GM23338 (cell line): ENCODE measurements at regions not wholly inside any gene's neighbourhood (a gene's known extent, or its start where the extent isn't known, plus 50 kb on each side); places are given as distances from the start of the nearest gene placed in this dataset.

Source experiments
- ATAC-seq: fragments of 200-7000 bp; cut with Tn5 transposase; 3 replicates; pipeline ENCODE4 v1.9.1; 2020
- DNase-seq: peaks from one replicate; pipeline ENCODE4 v3.0.0-alpha.2; 2015; ENCODE audit warnings: low spot score
- H2AFZ ChIP-seq: fragments of 200-600 bp; sonication (generic); 2 replicates; pipeline ENCODE4 v1.8.0; 2016; ENCODE audit warnings: antibody characterized with exemption, mild to moderate bottlenecking, moderate library complexity
- H3F3A ChIP-seq: fragments of 200-600 bp; sonication (generic); replicated peaks from 2 replicates; pipeline ENCODE4 v1.8.0; 2017; ENCODE audit warnings: antibody characterized with exemption, mixed run types, low read depth
- H3K27ac ChIP-seq: fragments of 200-600 bp; sonication (generic); 2 replicates; pipeline ENCODE4 v1.6.1; 2016; ENCODE audit warnings: low read depth
- H3K27me3 ChIP-seq: fragments of 200-600 bp; sonication (generic); 2 replicates; pipeline ENCODE4 v1.8.0; 2016; ENCODE audit warnings: mild to moderate bottlenecking, mixed run types, moderate library complexity; ENCODE audit not compliant: insufficient read depth
- H3K36me3 ChIP-seq: fragments of 200-600 bp; sonication (generic); 2 replicates; pipeline ENCODE4 v1.8.0; 2016; ENCODE audit warnings: mild to moderate bottlenecking; ENCODE audit not compliant: insufficient read depth
- H3K4me1 ChIP-seq: fragments of 200-600 bp; sonication (generic); 2 replicates; pipeline ENCODE4 v1.8.0; 2016; ENCODE audit warnings: mild to moderate bottlenecking, moderate library complexity; ENCODE audit not compliant: insufficient read depth
- H3K4me2 ChIP-seq: fragments of 200-600 bp; sonication (generic); 2 replicates; pipeline ENCODE4 v1.7.1; 2017; ENCODE audit warnings: mixed run types
- H3K4me3 ChIP-seq: fragments of 200-600 bp; sonication (generic); 2 replicates; pipeline ENCODE4 v1.6.1; 2016; ENCODE audit warnings: mixed run types
- H3K79me2 ChIP-seq: fragments of 200-600 bp; sonication (generic); replicated peaks from 2 replicates; pipeline ENCODE4 v1.8.0; 2017; ENCODE audit warnings: mild to moderate bottlenecking; ENCODE audit not compliant: insufficient read depth
- H3K9me2 ChIP-seq: fragments of 200-600 bp; sonication (generic); 2 replicates; pipeline ENCODE4 v1.8.0; 2017; ENCODE audit not compliant: insufficient read depth
- H4K20me1 ChIP-seq: fragments of 200-600 bp; sonication (generic); replicated peaks from 2 replicates; pipeline ENCODE4 v1.8.0; 2017; ENCODE audit warnings: mild to moderate bottlenecking; ENCODE audit not compliant: insufficient read depth
- H3K27ac Mint-ChIP-seq: 2 replicates; pipeline ENCODE4 v1.8.0; 2020; ENCODE audit warnings: inconsistent platforms, mild to moderate bottlenecking, moderate library complexity, mixed read lengths
- H3K27me3 Mint-ChIP-seq: 3 replicates; pipeline ENCODE4 v1.8.0; 2022; ENCODE audit warnings: low read depth, mild to moderate bottlenecking, moderate library complexity, mixed read lengths, inconsistent platforms; ENCODE audit not compliant: insufficient read depth, poor library complexity
- H3K36me3 Mint-ChIP-seq: 3 replicates; pipeline ENCODE4 v1.8.0; 2021; ENCODE audit warnings: low read depth, mild to moderate bottlenecking, inconsistent platforms, moderate library complexity, mixed read lengths
- H3K4me1 Mint-ChIP-seq: 3 replicates; pipeline ENCODE4 v1.8.0; 2020; ENCODE audit warnings: mild to moderate bottlenecking, inconsistent platforms, mixed read lengths
- H3K4me3 Mint-ChIP-seq: 3 replicates; pipeline ENCODE4 v1.8.0; 2021; ENCODE audit warnings: moderate library complexity, mild to moderate bottlenecking, inconsistent platforms, mixed read lengths
- H3K9me3 Mint-ChIP-seq: 3 replicates; pipeline ENCODE4 v1.8.0; 2020; ENCODE audit warnings: moderate library complexity, mild to moderate bottlenecking, inconsistent platforms, mixed read lengths
- POLR2AphosphoS5 ChIP-seq: IDR thresholded peaks from 2 replicates; pipeline ENCODE4 v1.6.1; 2016; ENCODE audit warnings: antibody characterized with exemption, low read depth
- ZNF331 ChIP-seq: fragments of 250-450 bp; sonication (Bioruptor Pico); IDR thresholded peaks from 2 replicates; pipeline ENCODE4 v1.5.0; 2020; ENCODE audit warnings: low read depth, mild to moderate bottlenecking, moderate library complexity
- TF ChIP-seq, protein P1 (sequence below): fragments of 250-450 bp; sonication (Bioruptor Pico); IDR thresholded peaks from 2 replicates; pipeline ENCODE4 v1.5.0; 2020; ENCODE audit warnings: mild to moderate bottlenecking, moderate library complexity
- TF ChIP-seq, protein P2 (sequence below), 2 experiments: fragments of 200-600 bp in 1 of 2; sonication (generic) in 1 of 2; conservative IDR thresholded peaks; 2 replicates each; pipeline versions ENCODE4 v1.5.1 to v1.6.1; 2016 to 2017; ENCODE audit warnings: antibody characterized with exemption in 2 of 2, low read depth in 2 of 2, mild to moderate bottlenecking in 2 of 2, moderate library complexity in 1 of 2

DNA sequence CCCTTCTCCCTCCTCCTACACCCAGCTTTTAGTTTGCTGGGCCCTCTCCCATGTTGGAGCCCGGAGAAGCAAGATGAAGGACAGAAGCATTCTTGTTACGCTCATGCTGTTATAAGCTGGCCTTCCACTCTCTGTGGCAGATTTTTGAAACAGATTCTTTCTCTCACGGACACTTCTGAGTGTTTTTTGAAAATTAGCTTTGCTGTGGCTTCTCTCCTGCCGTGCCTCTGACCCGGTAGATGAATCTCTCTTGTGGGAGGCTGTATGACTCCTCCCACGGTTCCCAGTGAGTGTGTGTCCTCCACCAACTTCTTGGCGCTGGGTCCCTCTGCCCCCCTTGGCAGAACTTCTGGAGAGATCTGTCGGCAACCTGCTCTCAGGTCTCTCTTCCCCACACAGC is 269.3 kb upstream of the MYT1L start (continued):
- TF ChIP-seq, protein P1, sequence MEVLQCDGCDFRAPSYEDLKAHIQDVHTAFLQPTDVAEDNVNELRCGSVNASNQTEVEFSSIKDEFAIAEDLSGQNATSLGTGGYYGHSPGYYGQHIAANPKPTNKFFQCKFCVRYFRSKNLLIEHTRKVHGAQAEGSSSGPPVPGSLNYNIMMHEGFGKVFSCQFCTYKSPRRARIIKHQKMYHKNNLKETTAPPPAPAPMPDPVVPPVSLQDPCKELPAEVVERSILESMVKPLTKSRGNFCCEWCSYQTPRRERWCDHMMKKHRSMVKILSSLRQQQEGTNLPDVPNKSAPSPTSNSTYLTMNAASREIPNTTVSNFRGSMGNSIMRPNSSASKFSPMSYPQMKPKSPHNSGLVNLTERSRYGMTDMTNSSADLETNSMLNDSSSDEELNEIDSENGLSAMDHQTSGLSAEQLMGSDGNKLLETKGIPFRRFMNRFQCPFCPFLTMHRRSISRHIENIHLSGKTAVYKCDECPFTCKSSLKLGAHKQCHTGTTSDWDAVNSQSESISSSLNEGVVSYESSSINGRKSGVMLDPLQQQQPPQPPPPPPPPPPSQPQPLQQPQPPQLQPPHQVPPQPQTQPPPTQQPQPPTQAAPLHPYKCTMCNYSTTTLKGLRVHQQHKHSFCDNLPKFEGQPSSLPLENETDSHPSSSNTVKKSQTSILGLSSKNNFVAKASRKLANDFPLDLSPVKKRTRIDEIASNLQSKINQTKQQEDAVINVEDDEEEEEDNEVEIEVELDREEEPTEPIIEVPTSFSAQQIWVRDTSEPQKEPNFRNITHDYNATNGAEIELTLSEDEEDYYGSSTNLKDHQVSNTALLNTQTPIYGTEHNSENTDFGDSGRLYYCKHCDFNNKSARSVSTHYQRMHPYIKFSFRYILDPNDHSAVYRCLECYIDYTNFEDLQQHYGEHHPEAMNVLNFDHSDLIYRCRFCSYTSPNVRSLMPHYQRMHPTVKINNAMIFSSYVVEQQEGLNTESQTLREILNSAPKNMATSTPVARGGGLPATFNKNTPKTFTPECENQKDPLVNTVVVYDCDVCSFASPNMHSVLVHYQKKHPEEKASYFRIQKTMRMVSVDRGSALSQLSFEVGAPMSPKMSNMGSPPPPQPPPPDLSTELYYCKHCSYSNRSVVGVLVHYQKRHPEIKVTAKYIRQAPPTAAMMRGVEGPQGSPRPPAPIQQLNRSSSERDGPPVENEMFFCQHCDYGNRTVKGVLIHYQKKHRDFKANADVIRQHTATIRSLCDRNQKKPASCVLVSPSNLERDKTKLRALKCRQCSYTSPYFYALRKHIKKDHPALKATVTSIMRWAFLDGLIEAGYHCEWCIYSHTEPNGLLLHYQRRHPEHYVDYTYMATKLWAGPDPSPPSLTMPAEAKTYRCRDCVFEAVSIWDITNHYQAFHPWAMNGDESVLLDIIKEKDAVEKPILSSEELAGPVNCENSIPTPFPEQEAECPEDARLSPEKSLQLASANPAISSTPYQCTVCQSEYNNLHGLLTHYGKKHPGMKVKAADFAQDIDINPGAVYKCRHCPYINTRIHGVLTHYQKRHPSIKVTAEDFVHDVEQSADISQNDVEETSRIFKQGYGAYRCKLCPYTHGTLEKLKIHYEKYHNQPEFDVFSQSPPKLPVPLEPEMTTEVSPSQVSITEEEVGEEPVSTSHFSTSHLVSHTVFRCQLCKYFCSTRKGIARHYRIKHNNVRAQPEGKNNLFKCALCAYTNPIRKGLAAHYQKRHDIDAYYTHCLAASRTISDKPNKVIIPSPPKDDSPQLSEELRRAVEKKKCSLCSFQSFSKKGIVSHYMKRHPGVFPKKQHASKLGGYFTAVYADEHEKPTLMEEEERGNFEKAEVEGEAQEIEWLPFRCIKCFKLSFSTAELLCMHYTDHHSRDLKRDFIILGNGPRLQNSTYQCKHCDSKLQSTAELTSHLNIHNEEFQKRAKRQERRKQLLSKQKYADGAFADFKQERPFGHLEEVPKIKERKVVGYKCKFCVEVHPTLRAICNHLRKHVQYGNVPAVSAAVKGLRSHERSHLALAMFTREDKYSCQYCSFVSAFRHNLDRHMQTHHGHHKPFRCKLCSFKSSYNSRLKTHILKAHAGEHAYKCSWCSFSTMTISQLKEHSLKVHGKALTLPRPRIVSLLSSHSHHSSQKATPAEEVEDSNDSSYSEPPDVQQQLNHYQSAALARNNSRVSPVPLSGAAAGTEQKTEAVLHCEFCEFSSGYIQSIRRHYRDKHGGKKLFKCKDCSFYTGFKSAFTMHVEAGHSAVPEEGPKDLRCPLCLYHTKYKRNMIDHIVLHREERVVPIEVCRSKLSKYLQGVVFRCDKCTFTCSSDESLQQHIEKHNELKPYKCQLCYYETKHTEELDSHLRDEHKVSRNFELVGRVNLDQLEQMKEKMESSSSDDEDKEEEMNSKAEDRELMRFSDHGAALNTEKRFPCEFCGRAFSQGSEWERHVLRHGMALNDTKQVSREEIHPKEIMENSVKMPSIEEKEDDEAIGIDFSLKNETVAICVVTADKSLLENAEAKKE (CRISPR knock-in tag): no peak

DNA sequence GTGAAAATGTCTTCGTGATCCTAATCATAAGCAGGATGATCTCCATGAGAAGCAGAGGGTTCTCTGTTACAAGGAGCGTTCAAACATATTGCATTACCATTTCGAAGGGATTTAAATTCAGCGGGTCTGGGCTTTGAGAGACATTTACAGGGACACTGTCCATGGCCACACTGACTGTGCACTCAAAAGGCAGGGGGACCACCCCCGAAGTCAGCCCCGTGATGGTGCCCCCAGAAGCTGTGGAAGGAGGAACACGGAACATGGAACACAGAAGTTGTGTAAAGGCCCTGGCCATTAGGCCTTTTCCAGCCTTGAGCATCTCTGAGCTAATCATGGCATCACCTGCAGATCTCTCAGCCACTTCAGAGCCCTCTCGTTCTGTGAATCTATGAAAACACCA is 268.4 kb upstream of the MYT1L start:
- no peaks in the 10 kb centered on the region for H3K36me3 Mint-ChIP-seq
- no peaks in the 10 kb centered on the region for H3K27me3 Mint-ChIP-seq
- H4K20me1 ChIP-seq: no peaks in the 10 kb centered on the region
- H3K4me1 Mint-ChIP-seq: peaks cover 9% of the 10 kb centered on the region
- H3K4me1 ChIP-seq: no peaks in the 10 kb centered on the region
- no peak for ATAC-seq
- H3K27ac Mint-ChIP-seq: no peak overlapping the region
- no peak for DNase-seq
- H3K4me2 ChIP-seq: no peak overlapping the region
- H3K9me2 ChIP-seq: peaks cover 6% of the 10 kb centered on the region; the same call in 1 of the 2 replicates
- H3K27me3 ChIP-seq: no peaks in the 10 kb centered on the region
- H3K27ac ChIP-seq: no peak overlapping the region
- H3F3A ChIP-seq: no peaks in the 10 kb centered on the region
- no peaks in the 10 kb centered on the region for H3K36me3 ChIP-seq
- H2AFZ ChIP-seq: no peak overlapping the region
- no peaks in the 10 kb centered on the region for H3K79me2 ChIP-seq
- H3K4me3 ChIP-seq: no peak overlapping the region
- H3K9me3 Mint-ChIP-seq: peaks cover 8% of the 10 kb centered on the region; the same call in 2 of the 3 replicates
- TF ChIP-seq, protein P2, sequence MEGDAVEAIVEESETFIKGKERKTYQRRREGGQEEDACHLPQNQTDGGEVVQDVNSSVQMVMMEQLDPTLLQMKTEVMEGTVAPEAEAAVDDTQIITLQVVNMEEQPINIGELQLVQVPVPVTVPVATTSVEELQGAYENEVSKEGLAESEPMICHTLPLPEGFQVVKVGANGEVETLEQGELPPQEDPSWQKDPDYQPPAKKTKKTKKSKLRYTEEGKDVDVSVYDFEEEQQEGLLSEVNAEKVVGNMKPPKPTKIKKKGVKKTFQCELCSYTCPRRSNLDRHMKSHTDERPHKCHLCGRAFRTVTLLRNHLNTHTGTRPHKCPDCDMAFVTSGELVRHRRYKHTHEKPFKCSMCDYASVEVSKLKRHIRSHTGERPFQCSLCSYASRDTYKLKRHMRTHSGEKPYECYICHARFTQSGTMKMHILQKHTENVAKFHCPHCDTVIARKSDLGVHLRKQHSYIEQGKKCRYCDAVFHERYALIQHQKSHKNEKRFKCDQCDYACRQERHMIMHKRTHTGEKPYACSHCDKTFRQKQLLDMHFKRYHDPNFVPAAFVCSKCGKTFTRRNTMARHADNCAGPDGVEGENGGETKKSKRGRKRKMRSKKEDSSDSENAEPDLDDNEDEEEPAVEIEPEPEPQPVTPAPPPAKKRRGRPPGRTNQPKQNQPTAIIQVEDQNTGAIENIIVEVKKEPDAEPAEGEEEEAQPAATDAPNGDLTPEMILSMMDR (conservative IDR thresholded peaks at IDR 0.05; ENCODE audit: low read depth in 2 of 2): no peak
- no peak for TF ChIP-seq POLR2AphosphoS5
- TF ChIP-seq ZNF331: no peak
- no peak overlapping the region for H3K4me3 Mint-ChIP-seq
